Hepatocyte (in vitro differentiated cells): ENCODE measurements at regions not wholly inside any gene's neighbourhood (a gene's known extent, or its start where the extent isn't known, plus 50 kb on each side); places are given as distances from the start of the nearest gene placed in this dataset.

ENCODE experiments used
- DNase-seq: peaks from one replicate; pipeline ENCODE4 v3.0.0-alpha.2; 2016; ENCODE audit warnings: low spot score
- H2AFZ ChIP-seq: fragments of 200-600 bp; sonication (generic); 2 replicates; pipeline ENCODE4 v1.6.0; 2016; ENCODE audit warnings: antibody characterized with exemption, mild to moderate bottlenecking
- H3K27ac ChIP-seq: fragments of 200-600 bp; sonication (generic); 2 replicates; pipeline ENCODE4 v1.5.1; 2016; ENCODE audit warnings: mild to moderate bottlenecking
- H3K27me3 ChIP-seq: fragments of 200-600 bp; sonication (generic); 2 replicates; pipeline ENCODE4 v1.6.1; 2016
- H3K36me3 ChIP-seq: fragments of 200-600 bp; sonication (generic); replicated peaks from 2 replicates; pipeline ENCODE4 v1.5.1; 2016; ENCODE audit warnings: low read depth; ENCODE audit not compliant: insufficient read depth
- H3K4me1 ChIP-seq: fragments of 200-600 bp; sonication (generic); 2 replicates; pipeline ENCODE4 v1.5.1; 2016; ENCODE audit warnings: mild to moderate bottlenecking, moderate library complexity; ENCODE audit not compliant: insufficient read depth
- H3K4me2 ChIP-seq: fragments of 200-600 bp; sonication (generic); 2 replicates; pipeline ENCODE4 v1.6.0; 2016
- H3K4me3 ChIP-seq: fragments of 200-600 bp; sonication (generic); 2 replicates; pipeline ENCODE4 v1.5.1; 2016; ENCODE audit warnings: mild to moderate bottlenecking
- H3K79me2 ChIP-seq: fragments of 200-600 bp; sonication (generic); 2 replicates; pipeline ENCODE4 v1.6.0; 2017; ENCODE audit warnings: mild to moderate bottlenecking
- H3K9me2 ChIP-seq: fragments of 200-600 bp; sonication (generic); replicated peaks from 2 replicates; pipeline ENCODE4 v1.6.0; 2017; ENCODE audit warnings: mild to moderate bottlenecking; ENCODE audit not compliant: insufficient read depth
- H3K9me3 ChIP-seq: fragments of 200-600 bp; sonication (generic); 2 replicates; pipeline ENCODE4 v1.5.1; 2016; ENCODE audit warnings: low read depth, mild to moderate bottlenecking
- H4K20me1 ChIP-seq: fragments of 200-600 bp; sonication (generic); 2 replicates; pipeline ENCODE4 v1.6.0; 2016; ENCODE audit warnings: mild to moderate bottlenecking; ENCODE audit not compliant: insufficient read depth, poor library complexity, severe bottlenecking
- EZH2 ChIP-seq: fragments of 200-600 bp; sonication (generic); IDR thresholded peaks from 2 replicates; pipeline ENCODE4 v1.6.1; 2016; ENCODE audit warnings: antibody characterized with exemption, mild to moderate bottlenecking, borderline replicate concordance
- EZH2phosphoT487 ChIP-seq: fragments of 200-600 bp; sonication (generic); IDR thresholded peaks from one replicate; pipeline ENCODE4 v1.6.1; 2018; ENCODE audit warnings: antibody characterized with exemption, mild to moderate bottlenecking, low read depth, moderate library complexity; ENCODE audit not compliant: unreplicated experiment, severe bottlenecking
- WGBS: methylation state at CpG from one replicate; pipeline ENCODE4 v1.1.6; 2016; ENCODE audit warnings: low lambda C conversion rate; ENCODE audit errors: missing lambda C conversion rate; 5-methylcytosine and 5-hydroxymethylcytosine counted together
- TF ChIP-seq, protein P1 (sequence below): fragments of 200-600 bp; sonication (generic); IDR thresholded peaks from 2 replicates; pipeline ENCODE4 v1.5.1; 2016; ENCODE audit warnings: antibody characterized with exemption, mild to moderate bottlenecking; ENCODE audit not compliant: poor library complexity

DNA sequence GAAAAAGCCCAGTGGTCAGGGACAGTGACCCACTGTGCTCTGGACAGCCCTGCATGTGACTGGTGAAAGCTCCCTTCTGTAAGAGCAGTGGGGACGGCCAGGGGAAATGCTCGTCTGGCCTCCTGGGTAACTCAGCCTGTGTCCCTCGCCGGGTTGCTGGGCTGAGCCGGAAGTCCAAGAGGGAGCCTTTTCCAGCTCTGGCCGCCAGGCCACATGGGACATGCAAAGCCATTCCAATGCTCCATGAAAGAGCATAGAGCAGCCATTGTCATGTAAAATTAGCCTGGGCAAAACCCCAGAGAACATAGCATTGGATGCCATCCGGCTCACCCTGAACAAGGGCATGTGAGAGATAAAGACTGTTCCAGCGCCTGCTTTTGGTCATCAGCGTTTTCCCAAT is 64.9 kb upstream of the ADRB1 start:
- H3K9me3 ChIP-seq = no peaks in the 10 kb centered on the region
- no peak overlapping the region for H3K4me3 ChIP-seq
- H3K27me3 ChIP-seq = no peaks in the 10 kb centered on the region
- H3K4me2 ChIP-seq = no peak overlapping the region
- no peaks in the 10 kb centered on the region for H4K20me1 ChIP-seq
- no peak overlapping the region for H2AFZ ChIP-seq
- H3K79me2 ChIP-seq = no peaks in the 10 kb centered on the region
- no peaks in the 10 kb centered on the region for H3K4me1 ChIP-seq
- H3K36me3 ChIP-seq = no peaks in the 10 kb centered on the region
- TF ChIP-seq EZH2 (no peak), EZH2phosphoT487 (no peak)
- TF ChIP-seq, protein P1, sequence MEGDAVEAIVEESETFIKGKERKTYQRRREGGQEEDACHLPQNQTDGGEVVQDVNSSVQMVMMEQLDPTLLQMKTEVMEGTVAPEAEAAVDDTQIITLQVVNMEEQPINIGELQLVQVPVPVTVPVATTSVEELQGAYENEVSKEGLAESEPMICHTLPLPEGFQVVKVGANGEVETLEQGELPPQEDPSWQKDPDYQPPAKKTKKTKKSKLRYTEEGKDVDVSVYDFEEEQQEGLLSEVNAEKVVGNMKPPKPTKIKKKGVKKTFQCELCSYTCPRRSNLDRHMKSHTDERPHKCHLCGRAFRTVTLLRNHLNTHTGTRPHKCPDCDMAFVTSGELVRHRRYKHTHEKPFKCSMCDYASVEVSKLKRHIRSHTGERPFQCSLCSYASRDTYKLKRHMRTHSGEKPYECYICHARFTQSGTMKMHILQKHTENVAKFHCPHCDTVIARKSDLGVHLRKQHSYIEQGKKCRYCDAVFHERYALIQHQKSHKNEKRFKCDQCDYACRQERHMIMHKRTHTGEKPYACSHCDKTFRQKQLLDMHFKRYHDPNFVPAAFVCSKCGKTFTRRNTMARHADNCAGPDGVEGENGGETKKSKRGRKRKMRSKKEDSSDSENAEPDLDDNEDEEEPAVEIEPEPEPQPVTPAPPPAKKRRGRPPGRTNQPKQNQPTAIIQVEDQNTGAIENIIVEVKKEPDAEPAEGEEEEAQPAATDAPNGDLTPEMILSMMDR = no peak
- no peak overlapping the region for H3K27ac ChIP-seq
- no peaks in the 10 kb centered on the region for H3K9me2 ChIP-seq
- DNase-seq = no peak
- WGBS = 91% methylated on average over 8 of the region's 9 CpGs

DNA sequence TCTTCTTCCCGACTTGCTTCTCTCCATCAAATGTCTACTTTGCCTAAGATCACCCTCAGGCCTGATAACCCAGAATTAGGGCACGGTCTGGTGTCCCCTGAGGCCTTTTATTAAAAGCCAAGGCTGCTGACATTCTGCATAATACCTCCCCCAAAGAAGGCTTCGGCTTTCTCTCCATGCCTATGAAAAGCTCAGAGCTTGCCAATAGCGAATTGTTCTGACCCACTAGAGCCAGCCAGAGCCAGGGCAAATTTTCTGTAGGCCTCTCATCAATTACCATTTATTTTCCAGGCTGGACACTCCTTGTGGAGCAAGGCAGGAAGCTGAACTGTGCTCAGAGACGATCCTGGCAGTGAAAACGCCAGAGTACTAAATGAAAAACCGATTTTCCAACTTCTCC is 64.3 kb upstream of the ADRB1 start:
- 85% methylated on average over 7 of the region's 7 CpGs for WGBS
- TF ChIP-seq EZH2 (no peak), EZH2phosphoT487 (no peak)
- TF ChIP-seq, protein P1 = no peak
- H3K36me3 ChIP-seq = no peaks in the 10 kb centered on the region
- no peak overlapping the region for H2AFZ ChIP-seq
- no peak overlapping the region for H3K4me3 ChIP-seq
- no peak overlapping the region for H3K27ac ChIP-seq
- H3K27me3 ChIP-seq = no peaks in the 10 kb centered on the region
- no peaks in the 10 kb centered on the region for H4K20me1 ChIP-seq
- H3K79me2 ChIP-seq = no peaks in the 10 kb centered on the region
- no peak for DNase-seq
- H3K9me2 ChIP-seq = no peaks in the 10 kb centered on the region
- H3K4me2 ChIP-seq = no peak overlapping the region
- H3K4me1 ChIP-seq = no peaks in the 10 kb centered on the region
- no peaks in the 10 kb centered on the region for H3K9me3 ChIP-seq

DNA sequence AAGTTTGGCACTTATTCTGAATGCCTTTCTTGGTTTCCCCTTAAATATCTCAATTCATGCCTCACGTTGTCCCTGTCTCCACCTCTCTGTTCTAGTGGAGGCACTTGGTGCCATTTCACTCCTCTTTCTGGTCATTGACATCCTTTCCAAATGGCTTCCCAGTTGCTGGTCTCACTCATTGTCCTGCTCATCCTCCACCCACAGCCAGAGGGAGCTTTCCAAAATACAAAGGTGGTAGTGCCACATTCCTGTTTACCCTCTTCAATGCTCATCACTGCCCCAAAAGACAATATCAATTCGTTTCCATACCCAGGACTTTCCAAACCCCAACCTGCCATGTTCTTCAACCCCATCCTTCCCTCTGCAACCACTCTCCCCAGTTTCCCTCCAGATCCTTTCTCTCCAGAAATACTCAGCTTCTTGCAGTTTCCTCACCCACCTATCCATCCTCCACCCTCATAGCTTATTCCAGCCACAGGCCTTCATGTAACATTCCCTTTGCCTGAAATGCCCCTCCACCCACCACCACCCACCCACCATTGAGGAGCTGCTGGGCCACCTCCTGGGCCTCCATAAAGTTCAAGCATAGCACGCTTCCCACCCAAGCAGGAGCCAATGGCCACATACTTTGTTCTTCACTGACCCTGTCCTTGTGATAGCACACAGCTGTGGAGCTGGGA is 63.1 kb upstream of the ADRB1 start:
- Histone ChIP-seq H3K27me3 (no peaks in the 10 kb centered on the region), H2AFZ (no peak overlapping the region), H3K4me3 (no peak overlapping the region), H3K79me2 (no peaks in the 10 kb centered on the region), H3K9me2 (no peaks in the 10 kb centered on the region), H3K4me2 (no peak overlapping the region), H3K9me3 (no peaks in the 10 kb centered on the region), H3K27ac (no peak overlapping the region), H3K4me1 (no peaks in the 10 kb centered on the region), H4K20me1 (no peaks in the 10 kb centered on the region), H3K36me3 (no peaks in the 10 kb centered on the region)
- WGBS = 83% methylated on average over 3 of the region's 3 CpGs
- no peak for DNase-seq
- TF ChIP-seq, protein P1 = no peak
- TF ChIP-seq EZH2 (no peak), EZH2phosphoT487 (no peak)

DNA sequence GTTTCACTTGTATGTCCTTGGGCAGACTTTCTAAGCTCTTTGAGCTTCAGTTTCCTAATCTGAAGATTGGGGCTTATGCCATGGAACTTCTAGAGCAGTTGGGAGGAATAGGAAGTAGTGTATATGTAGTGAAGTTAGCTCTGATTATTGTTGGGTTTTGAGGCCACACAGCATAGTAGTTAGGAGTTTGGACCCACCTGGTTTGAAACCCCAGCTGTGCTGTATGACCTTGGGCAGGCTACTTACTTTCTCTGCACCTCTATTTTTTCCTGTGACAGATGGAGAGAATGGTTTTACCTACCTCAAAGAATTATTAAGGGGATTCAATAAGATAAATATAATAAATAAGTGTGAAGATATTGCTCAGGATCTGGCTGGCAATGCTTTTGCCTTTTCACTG is 61.4 kb upstream of the ADRB1 start:
- no peak for TF ChIP-seq EZH2
- TF ChIP-seq, protein P1 = no peak
- TF ChIP-seq EZH2phosphoT487 = no peak
- no peak overlapping the region for H3K27ac ChIP-seq
- no peaks in the 10 kb centered on the region for H3K4me1 ChIP-seq

More for the DNA sequence above, 61.4 kb upstream of the ADRB1 start:
- DNase-seq = no peak
- no peaks in the 10 kb centered on the region for H4K20me1 ChIP-seq
- H3K27me3 ChIP-seq = no peaks in the 10 kb centered on the region
- no peaks in the 10 kb centered on the region for H3K36me3 ChIP-seq
- no peak overlapping the region for H3K4me2 ChIP-seq
- H3K79me2 ChIP-seq = no peaks in the 10 kb centered on the region
- no peak overlapping the region for H2AFZ ChIP-seq
- H3K9me2 ChIP-seq = no peaks in the 10 kb centered on the region
- H3K4me3 ChIP-seq = no peak overlapping the region
- no peaks in the 10 kb centered on the region for H3K9me3 ChIP-seq
